NCI-H2196 (cell line): ENCODE measurements at regions not wholly inside any gene's neighbourhood (a gene's known extent, or its start where the extent isn't known, plus 50 kb on each side); places are given as distances from the start of the nearest gene placed in this dataset.

Experiments used
- DNase-seq: peaks from one replicate; lab custom pipeline; 2025; ENCODE audit not compliant: unreplicated experiment; lab: John Stamatoyannopoulos, UW

DNA sequence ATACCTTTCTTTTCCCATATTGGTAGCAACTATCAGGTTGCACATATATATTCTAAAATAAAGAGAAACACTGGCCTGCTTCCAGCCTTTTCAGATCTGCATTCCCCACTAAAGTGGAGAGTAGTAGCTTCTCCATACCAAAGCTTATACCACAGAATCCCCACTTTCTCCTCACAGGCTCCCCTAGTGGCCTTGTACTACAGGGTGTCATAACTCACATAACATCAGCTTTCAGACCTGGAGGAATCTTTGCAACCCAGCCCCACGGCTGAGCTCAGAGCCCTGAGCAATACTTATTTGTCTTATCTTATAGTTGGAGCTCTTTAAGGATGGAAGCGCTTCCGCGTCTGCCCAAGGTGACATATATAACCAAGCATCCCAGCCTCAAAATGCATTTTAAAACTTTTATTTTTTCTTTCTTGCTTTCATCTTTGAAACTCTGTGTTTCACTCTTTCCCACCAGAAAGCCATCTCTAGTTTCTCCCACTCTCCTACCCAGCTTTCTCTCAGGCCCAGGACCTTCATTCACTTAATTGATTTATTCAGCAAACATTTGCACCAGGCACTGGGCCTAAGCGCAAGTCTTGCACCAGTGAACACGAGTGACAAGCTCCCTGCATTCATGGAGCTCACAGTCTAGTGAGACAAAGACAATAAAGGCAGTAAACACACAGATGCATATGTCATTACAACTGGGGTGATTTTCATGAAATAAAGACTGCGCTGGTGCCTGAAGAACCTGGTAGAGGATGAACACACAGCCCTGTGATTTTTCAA, 254.7 kb downstream of the IPO8 start:
- no peak for DNase-seq

- DNase-seq: no peak
Observed at GRCh38 chr12:30439201-30439600, 256.5 kb downstream of the IPO8 start.

DNA sequence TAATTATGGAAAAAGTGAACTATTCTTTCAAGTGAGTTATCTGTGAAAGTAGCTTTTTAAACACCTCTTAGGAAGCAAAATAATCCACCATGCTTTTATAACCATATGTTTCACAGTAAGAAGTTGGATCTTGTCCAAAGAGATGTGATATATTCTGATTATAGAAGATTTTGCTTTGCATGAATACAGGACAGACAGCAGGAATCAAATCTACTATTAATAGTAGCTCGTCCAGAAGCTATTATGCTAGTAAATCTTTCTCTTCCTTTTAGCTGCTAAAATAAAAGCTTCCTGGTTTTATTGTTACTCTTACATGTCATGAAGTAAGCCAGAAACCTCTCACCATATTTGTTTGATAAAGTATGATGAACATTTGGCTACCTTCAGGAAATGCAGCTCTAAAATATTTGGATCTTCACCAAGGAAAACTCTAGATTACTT, 257.0 kb downstream of the IPO8 start:
- DNase-seq: no peak

GRCh38 chr12:30437616-30438015, 258.1 kb downstream of the IPO8 start:
- no peak for DNase-seq

GRCh38 chr12:30437044-30437443, 258.6 kb downstream of the IPO8 start:
- DNase-seq: no peak

GRCh38 chr12:30428098-30428497, 267.6 kb downstream of the IPO8 start:
- DNase-seq: no peak

DNA sequence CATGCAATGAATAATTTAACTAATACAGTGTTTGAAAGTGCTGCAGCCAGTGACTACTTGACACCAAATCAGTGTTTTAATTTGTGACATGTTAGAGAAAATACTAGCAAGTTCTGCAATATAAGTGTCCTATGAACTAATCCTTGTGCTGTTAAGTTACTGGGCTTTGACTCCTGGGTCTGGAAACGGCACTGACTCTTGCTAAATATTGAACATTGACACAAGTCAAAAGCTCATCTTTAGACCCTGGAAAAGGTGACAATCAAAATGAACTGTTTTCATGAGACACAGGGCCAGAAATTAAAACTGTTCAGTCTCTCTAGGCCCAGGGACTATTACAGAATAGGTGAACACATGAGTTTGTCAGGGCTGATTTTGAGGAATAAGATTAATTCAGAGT, 268.1 kb downstream of the IPO8 start:
- no peak for DNase-seq

DNA sequence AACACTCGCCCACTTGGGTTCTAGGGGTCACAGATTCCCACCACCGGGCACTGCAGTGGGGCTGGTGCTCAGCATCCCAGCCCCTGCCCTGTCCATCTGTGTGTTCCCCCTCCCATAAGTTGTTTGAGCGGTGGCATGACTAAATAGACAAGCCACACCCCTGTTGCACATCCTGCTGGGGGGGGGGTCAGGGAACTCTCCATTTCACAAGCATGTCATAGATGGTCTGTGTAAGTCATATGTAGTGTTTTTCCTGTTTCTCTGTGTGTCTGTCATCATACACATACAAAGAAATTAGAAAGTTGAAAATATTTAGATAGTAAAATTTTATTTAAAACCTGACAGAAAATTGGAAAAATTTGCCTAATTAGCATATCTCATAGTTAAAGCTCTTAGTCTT, 270.2 kb downstream of the IPO8 start:
- DNase-seq: no peak

DNA sequence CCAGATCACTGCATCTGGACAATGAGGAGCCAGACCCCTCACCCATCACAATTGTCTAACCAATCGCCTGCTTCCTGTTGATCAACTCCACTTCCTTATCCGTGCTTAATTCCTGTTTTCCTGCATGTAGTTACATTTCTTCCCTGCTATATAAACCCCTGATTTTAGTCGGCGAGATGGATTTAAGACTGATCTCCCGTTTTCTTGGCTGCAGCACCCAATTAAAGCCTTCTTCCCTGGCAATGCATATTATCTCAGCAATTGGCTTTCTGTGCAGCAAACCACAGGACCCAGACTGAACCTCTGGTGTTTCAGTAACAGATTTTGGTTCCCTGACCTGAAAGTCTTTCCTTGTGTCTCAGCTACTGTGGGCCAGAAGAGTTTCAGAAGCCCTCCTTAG, 272.3 kb downstream of the IPO8 start:
- no peak for DNase-seq

- DNase-seq: no peak
Observed at GRCh38 chr12:30422844-30423243, 272.8 kb downstream of the IPO8 start.

- no peak for DNase-seq
Observed at GRCh38 chr12:30420561-30420960, 275.1 kb downstream of the IPO8 start.

GRCh38 chr12:30417697-30418231, 277.9 kb downstream of the IPO8 start:
- no peak for DNase-seq

DNA sequence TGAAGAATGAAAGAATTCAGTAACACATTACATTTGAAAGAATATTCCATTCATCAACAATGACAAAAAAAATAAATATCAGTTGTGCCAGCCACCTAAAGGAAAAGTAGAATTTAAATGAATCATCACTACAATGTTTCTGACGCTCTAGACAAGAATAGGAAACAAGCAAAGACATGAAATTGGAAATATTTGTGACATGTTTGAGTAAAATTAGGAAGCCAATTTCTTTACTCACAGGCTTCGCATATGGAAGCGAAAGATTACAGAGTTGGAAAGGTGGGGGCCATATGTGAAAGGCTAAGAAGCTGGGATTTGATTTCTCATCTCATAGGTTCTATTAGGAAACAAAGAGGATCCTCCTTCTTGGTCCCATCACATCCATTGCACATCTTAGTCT, 279.0 kb downstream of the IPO8 start:
- DNase-seq: no peak

GRCh38 chr12:30415777-30416176, 279.9 kb downstream of the IPO8 start:
- DNase-seq: no peak

- DNase-seq: no peak
Observed at GRCh38 chr12:30414507-30414906, 281.2 kb downstream of the IPO8 start.

DNA sequence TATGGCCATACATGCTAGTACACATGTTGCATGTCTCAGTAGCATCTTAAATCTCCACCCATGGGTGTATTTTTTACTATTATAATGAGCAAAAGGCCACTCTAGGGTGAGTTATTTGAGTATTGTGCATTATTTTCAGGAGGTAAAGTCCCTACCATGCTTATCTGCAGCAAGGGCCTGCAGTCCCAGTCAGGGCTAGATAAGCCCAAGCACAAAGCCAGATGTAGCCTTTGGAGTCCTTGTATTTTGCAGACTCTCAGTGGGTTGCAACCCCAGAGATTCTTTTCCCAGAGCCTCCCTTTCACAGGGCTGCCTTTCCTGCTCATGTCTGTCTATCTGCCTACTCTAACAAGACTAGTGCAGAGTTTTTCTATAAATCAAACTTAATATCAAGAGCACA, 295.3 kb downstream of the IPO8 start:
- no peak for DNase-seq

DNA sequence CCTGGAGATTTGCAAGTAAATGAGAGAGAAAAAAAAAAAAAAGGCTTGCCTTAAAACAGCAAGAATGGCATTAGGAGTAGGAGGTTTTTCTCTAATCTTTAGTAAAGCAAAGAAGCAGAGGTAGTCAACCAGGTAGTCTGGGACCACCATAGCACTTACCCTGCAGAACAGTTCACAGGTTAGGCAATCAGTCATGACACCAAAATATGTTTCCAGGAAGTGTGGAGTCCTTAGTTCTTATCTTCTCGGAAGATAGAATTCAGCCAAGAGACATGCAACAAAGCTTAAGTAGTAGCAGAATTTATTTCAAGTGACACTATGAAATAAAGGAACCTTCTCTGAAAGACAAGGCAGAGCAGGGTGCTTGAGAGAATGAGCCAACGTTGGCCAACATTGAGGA, 295.8 kb downstream of the IPO8 start:
- DNase-seq: no peak

GRCh38 chr12:30396576-30396975, 299.1 kb downstream of the IPO8 start:
- no peak for DNase-seq

- no peak for DNase-seq
Observed at GRCh38 chr12:30395190-30395589, 300.5 kb downstream of the IPO8 start.

DNA sequence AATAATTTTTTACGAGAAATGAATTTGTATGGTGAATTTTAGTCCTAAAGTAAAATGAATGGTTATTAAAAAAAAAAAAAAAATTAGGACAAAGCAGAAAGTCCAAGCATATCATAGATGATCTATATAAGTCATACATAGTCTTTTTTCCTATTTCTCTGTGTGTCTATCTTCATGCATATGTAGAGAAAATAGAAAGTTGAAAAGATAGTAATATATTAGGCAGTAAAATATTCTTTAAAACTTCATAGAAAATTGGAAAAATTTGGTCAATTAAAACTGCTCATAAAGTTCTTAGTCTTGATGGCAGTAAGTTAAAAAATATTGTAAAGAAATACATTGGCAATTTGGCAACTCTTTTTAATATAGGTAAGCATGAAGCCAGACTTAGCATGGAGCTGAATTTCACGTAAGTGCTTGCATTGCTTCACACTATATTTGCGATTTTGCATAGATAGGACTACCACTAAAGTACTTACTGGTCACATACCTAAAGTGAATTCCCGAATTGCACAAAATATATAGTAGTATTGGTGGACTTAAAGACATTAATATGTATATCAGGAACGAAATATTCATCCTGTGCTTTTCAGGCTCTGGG, 303.8 kb downstream of the IPO8 start:
- no peak for DNase-seq

- DNase-seq: no peak
Observed at GRCh38 chr12:30385706-30386105, 310.0 kb downstream of the IPO8 start.

DNA sequence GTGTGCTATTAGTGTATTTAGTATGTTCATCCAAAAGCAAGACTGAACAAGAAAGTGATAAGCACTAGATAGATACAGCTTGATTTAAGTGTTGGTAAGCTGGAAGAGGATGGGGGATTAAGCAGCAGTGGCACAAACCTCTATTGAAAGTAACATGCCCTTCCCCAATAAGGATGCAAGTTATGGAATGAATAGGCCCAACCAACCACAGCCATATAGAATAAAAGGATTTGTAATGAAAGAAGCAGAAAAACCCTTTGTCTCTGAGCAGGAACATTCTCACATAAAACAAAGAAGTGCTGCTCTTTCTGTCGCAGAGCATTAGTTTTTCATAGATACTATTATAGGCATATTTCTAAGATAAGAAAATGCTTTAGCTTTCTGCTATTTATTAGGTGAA, 310.7 kb downstream of the IPO8 start:
- no peak for DNase-seq

DNA sequence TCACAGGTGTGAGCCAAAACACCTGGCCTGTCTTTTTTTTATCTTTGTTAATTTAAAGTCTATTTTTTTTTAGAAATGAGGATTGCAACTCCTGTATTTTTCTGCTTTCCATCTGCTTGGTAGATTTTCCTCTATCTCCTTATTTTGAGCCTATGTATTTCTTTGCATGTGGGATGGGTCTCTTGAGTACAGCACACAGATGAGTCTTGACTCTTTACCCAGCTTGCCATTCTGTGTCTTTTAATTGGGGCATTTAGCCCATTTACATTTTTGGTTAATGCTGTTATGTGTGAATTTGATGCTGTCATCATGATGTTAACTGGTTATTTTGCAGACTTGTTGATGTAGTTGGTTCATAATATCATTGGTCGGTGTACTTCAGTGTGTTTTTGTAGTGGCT, 317.4 kb downstream of the IPO8 start:
- DNase-seq: no peak
